ENCODE measurements at regions not wholly inside any gene's neighbourhood (a gene's known extent, or its start where the extent isn't known, plus 50 kb on each side); places are given as distances from the start of the nearest gene placed in this dataset.

GRCh38 chr5:3380689-3381088, 214.9 kb upstream of the IRX1 start:
- intact Hi-C loops (cut with DNase I) = no loop called here
- H3K9me3 ChIP-seq = no peaks in the 10 kb centered on the region
- DNase-seq = no peak
- H3K4me1 ChIP-seq = no peaks in the 10 kb centered on the region
- H3K27me3 ChIP-seq = no peaks in the 10 kb centered on the region
- H3K4me3 ChIP-seq = no peak overlapping the region
- no peak for TF ChIP-seq CTCF (IDR thresholded peaks at IDR 0.05)
- no peaks in the 10 kb centered on the region for H3K36me3 ChIP-seq
- ATAC-seq = no peak
- H3K27ac ChIP-seq = no peak overlapping the region

DNA sequence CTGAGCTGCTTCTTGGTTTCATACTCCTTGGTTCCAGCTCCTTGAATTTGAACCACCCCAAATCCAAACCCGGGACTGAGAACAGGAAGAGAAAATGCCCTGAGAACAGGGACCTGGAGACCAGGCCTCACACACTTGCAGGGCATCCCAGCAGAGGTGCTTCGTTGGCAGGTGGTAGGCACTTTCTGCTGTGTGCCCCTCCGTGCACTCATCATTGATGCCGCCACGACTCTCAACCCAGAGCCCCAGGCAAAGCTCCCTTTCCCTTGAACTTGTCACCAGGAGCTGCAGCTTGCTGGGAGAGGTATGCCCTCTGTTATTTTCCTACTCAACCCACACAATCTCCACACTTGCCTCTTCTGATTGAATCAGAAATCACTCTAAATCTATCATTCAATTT, 217.8 kb upstream of the IRX1 start:
- DNase-seq = no peak
- H3K4me3 ChIP-seq = no peak overlapping the region
- TF ChIP-seq CTCF (IDR thresholded peaks at IDR 0.05) = no peak
- ATAC-seq = no peak
- no peaks in the 10 kb centered on the region for H3K36me3 ChIP-seq
- H3K27ac ChIP-seq = no peak overlapping the region
- intact Hi-C loops (cut with DNase I) = no loop called here
- H3K27me3 ChIP-seq = no peaks in the 10 kb centered on the region
- H3K4me1 ChIP-seq = no peaks in the 10 kb centered on the region
- peaks cover under 1% of the 10 kb centered on the region for H3K9me3 ChIP-seq

DNA sequence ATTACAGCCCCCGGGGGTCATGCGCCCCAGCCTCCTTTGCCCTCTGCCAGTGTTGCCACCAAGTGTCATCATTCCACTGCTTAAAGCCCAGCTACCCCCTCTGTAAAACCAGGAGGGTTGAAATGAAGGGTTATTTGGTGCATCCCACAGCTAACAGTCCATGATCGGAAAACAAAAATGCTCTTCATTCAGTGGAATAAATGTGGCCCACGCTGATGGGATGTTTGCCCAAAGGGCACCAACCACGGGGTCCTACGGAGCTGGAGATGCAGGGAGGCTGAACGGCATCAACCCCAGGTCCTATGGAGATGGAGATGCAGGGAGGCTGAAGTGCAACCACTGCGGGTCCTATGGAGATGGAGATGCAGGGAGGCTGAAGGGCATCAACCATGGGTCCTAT, 218.5 kb upstream of the IRX1 start:
- no peak for TF ChIP-seq CTCF (IDR thresholded peaks at IDR 0.05)
- no peaks in the 10 kb centered on the region for H3K36me3 ChIP-seq
- no peak overlapping the region for H3K4me3 ChIP-seq
- ATAC-seq = no peak
- intact Hi-C loops (cut with DNase I) = no loop called here
- no peak overlapping the region for H3K27ac ChIP-seq
- H3K4me1 ChIP-seq = no peaks in the 10 kb centered on the region
- no peaks in the 10 kb centered on the region for H3K27me3 ChIP-seq
- no peak for DNase-seq
- peaks cover 6% of the 10 kb centered on the region for H3K9me3 ChIP-seq

DNA sequence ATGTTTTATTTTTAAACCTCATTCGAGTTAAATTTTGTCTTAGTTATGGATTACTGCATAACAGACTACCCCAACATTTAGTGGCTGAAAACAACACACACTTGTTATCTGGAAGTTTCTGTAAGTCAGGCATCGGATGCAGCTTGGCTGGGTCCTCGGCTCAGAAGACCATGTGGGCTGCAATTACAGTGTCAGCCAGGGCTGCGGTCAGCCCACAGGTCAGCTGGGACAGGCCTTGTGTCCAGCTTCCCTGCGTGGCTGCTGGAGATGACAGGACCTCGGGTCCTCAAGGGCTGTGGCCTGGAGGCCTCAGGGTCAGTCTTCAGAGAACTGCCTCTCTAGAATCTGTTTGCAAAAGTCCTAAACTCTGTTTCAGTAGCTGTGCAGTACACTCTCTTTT, 219.0 kb upstream of the IRX1 start:
- intact Hi-C loops (cut with DNase I) = no loop called here
- Histone ChIP-seq H3K9me3 (peaks cover 12% of the 10 kb centered on the region), H3K36me3 (no peaks in the 10 kb centered on the region), H3K4me3 (no peak overlapping the region), H3K4me1 (no peaks in the 10 kb centered on the region), H3K27ac (no peak overlapping the region), H3K27me3 (no peaks in the 10 kb centered on the region)
- DNase-seq (no peak), ATAC-seq (no peak)
- TF ChIP-seq CTCF (IDR thresholded peaks at IDR 0.05) = no peak

- no peak for TF ChIP-seq CTCF (IDR thresholded peaks at IDR 0.05)
- no peaks in the 10 kb centered on the region for H3K27me3 ChIP-seq
- peaks cover 12% of the 10 kb centered on the region for H3K9me3 ChIP-seq
- ATAC-seq = no peak
- DNase-seq = no peak
- no peaks in the 10 kb centered on the region for H3K36me3 ChIP-seq
- no peak overlapping the region for H3K27ac ChIP-seq
- H3K4me3 ChIP-seq = no peak overlapping the region
- intact Hi-C loops (cut with DNase I) = no loop called here
- H3K4me1 ChIP-seq = no peaks in the 10 kb centered on the region
Measured at GRCh38 chr5:3375586-3376311, 219.9 kb upstream of the IRX1 start.

DNA sequence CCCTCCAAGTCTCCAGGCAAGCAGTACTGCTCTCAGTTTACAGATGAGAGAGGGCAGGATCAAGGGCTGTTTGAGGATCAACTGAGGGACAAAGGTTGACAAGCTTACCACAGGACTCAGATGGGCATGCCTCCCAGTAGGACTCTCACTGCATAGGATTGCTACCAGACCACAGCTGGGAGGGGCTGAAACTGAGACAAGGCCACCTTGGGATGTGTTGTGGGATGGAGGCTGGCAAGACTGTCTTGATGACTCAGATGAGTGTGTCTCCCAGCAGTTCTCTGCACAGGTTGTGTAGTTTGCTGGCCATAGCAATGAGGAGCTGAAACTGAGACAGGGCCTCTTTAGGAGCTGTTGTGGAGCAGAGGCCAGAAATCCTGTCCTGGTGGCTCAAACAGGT, 222.2 kb upstream of the IRX1 start:
- Histone ChIP-seq H3K4me3 (no peak overlapping the region), H3K27me3 (no peaks in the 10 kb centered on the region), H3K9me3 (peaks cover 12% of the 10 kb centered on the region), H3K4me1 (no peaks in the 10 kb centered on the region), H3K36me3 (no peaks in the 10 kb centered on the region), H3K27ac (no peak overlapping the region)
- intact Hi-C loops (cut with DNase I) = no loop called here
- no peak for ATAC-seq
- DNase-seq = no peak
- TF ChIP-seq CTCF (IDR thresholded peaks at IDR 0.05) = no peak

Measured in upper lobe of right lung (tissue), 1 donor.